Testis (tissue), 2 donors: ENCODE measurements at regions not wholly inside any gene's neighbourhood (a gene's known extent, or its start where the extent isn't known, plus 50 kb on each side); places are given as distances from the start of the nearest gene placed in this dataset.

Source experiments
- DNase-seq: peaks from one replicate; pipeline ENCODE4 v3.0.0-alpha.2; 2019
- H3K27ac ChIP-seq, 2 donors: fragments of 200-600 bp; sonication (generic); one replicate each; pipeline ENCODE4 v1.5.1; 2019
- H3K27me3 ChIP-seq: fragments of 200-600 bp; sonication (generic); one replicate; pipeline ENCODE4 v1.5.1; 2019
- H3K36me3 ChIP-seq: fragments of 200-600 bp; sonication (generic); one replicate; pipeline ENCODE4 v1.5.1; 2017; ENCODE audit warnings: low read depth; ENCODE audit errors: missing control alignments
- H3K4me1 ChIP-seq: fragments of 200-600 bp; sonication (generic); one replicate; pipeline ENCODE4 v1.5.1; 2019
- H3K4me3 ChIP-seq, 2 donors: fragments of 200-600 bp; sonication (generic); one replicate each; pipeline ENCODE4 v1.5.1; 2017 to 2019
- H3K9me3 ChIP-seq: fragments of 200-600 bp; sonication (generic); one replicate; pipeline ENCODE4 v1.5.1; 2017
- CTCF ChIP-seq, 3 experiments: fragments of 450-650 bp in 2 of 3; fragments of 200-600 bp in 1 of 3; sonication (generic) in 1 of 3; IDR thresholded peaks; one replicate each; pipeline ENCODE4 v1.5.1; 2016 to 2019; ENCODE audit warnings: antibody characterized with exemption in 3 of 3, mild to moderate bottlenecking in 2 of 3, moderate library complexity in 1 of 3
- POLR2A ChIP-seq: fragments of 450-650 bp; IDR thresholded peaks from one replicate; pipeline ENCODE4 v1.6.1; 2017; ENCODE audit warnings: antibody characterized with exemption, mild to moderate bottlenecking, moderate library complexity
- WGBS, 2 donors: methylation state at CpG; one replicate each; pipeline ENCODE4 v1.1.5; 2018; 5-methylcytosine and 5-hydroxymethylcytosine counted together
- intact Hi-C: fragments of 100-400 bp; cut with DNase I; formaldehyde crosslinking; loops from one replicate; pipeline ENCODE4 v1.15.1; 2023; ENCODE audit warnings: low total_unique reads

- intact Hi-C loops = no loop called here
- whole genome bisulfite sequencing, 2 donors = 81 to 93% methylated on average over 4 of the region's 4 CpGs
- Histone ChIP-seq H3K27ac (no peak overlapping the region), H3K27me3 (no peaks in the 10 kb centered on the region), H3K36me3 (no peaks in the 10 kb centered on the region), H3K9me3 (no peaks in the 10 kb centered on the region), H3K4me3 (no peak overlapping the region), H3K4me1 (no peaks in the 10 kb centered on the region)
- TF ChIP-seq POLR2A (no peak), CTCF (IDR thresholded peaks at IDR 0.05) (no peak)
- no peak for DNase-seq
Measured at GRCh38 chr11:92870196-92870832, 99.1 kb upstream of the MTNR1B start.

GRCh38 chr11:92873551-92873950 lies 95.9 kb upstream of the MTNR1B start:
- Histone ChIP-seq H3K27me3 (no peaks in the 10 kb centered on the region), H3K27ac (no peak overlapping the region), H3K4me3 (no peak overlapping the region), H3K9me3 (no peaks in the 10 kb centered on the region), H3K36me3 (no peaks in the 10 kb centered on the region), H3K4me1 (no peaks in the 10 kb centered on the region)
- no peak for DNase-seq
- TF ChIP-seq CTCF (IDR thresholded peaks at IDR 0.05) = no peak
- TF ChIP-seq POLR2A = no peak
- WGBS, 2 donors = 93% methylated on average over 2 of the region's 2 CpGs
- intact Hi-C loops = no loop called here

GRCh38 chr11:92875473-92875872 lies 94.0 kb upstream of the MTNR1B start:
- DNase-seq = no peak
- no peak overlapping the region for H3K27ac ChIP-seq
- H3K4me1 ChIP-seq = no peaks in the 10 kb centered on the region
- H3K4me3 ChIP-seq = no peak overlapping the region
- H3K27me3 ChIP-seq = no peaks in the 10 kb centered on the region
- H3K9me3 ChIP-seq = no peaks in the 10 kb centered on the region
- intact Hi-C loops = no loop called here
- 78 to 84% methylated on average over 4 of the region's 4 CpGs for WGBS, 2 donors
- no peaks in the 10 kb centered on the region for H3K36me3 ChIP-seq
- no peak for TF ChIP-seq CTCF (IDR thresholded peaks at IDR 0.05)
- no peak for TF ChIP-seq POLR2A

- Histone ChIP-seq H3K4me1 (no peaks in the 10 kb centered on the region), H3K4me3 (no peak overlapping the region), H3K27ac (no peak overlapping the region), H3K9me3 (no peaks in the 10 kb centered on the region), H3K27me3 (no peaks in the 10 kb centered on the region), H3K36me3 (no peaks in the 10 kb centered on the region)
- 82 to 87% methylated on average over 4 of the region's 4 CpGs for WGBS, 2 donors
- no peak for DNase-seq
- intact Hi-C loops = no loop called here
- no peak for TF ChIP-seq CTCF (IDR thresholded peaks at IDR 0.05)
- TF ChIP-seq POLR2A = no peak
Measured at GRCh38 chr11:92879086-92879485, 90.4 kb upstream of the MTNR1B start.

- DNase-seq = no peak
- Histone ChIP-seq H3K4me1 (no peaks in the 10 kb centered on the region), H3K27me3 (no peaks in the 10 kb centered on the region), H3K9me3 (no peaks in the 10 kb centered on the region), H3K4me3 (no peak overlapping the region), H3K36me3 (no peaks in the 10 kb centered on the region), H3K27ac (no peak overlapping the region)
- WGBS, 2 donors = 77 to 94% methylated on average over 3 of the region's 3 CpGs
- intact Hi-C loops = loop anchor here (10.0 kb wide), 1 partner anchor 666 kb away; no protein-coding TSS in a partner anchor
- no peak for TF ChIP-seq CTCF (IDR thresholded peaks at IDR 0.05)
- TF ChIP-seq POLR2A = no peak
Measured at GRCh38 chr11:92880381-92880780, 89.1 kb upstream of the MTNR1B start.
